GM21515 (cell line): ENCODE measurements at regions not wholly inside any gene's neighbourhood (a gene's known extent, or its start where the extent isn't known, plus 50 kb on each side); places are given as distances from the start of the nearest gene placed in this dataset.

Experiments used
- ATAC-seq: cut with Tn5 transposase; IDR thresholded peaks from one replicate; pipeline ENCODE4 v1.9.1; 2021; ENCODE audit not compliant: unreplicated experiment

- no peak for ATAC-seq
These were observed 66.8 kb upstream of the ANK2 start for GRCh38 chr4:112982680-112983079.

GRCh38 chr4:112994732-112995464 lies 54.6 kb upstream of the ANK2 start:
- no peak for ATAC-seq
